GM19438 (cell line): ENCODE measurements at regions not wholly inside any gene's neighbourhood (a gene's known extent, or its start where the extent isn't known, plus 50 kb on each side); places are given as distances from the start of the nearest gene placed in this dataset.

ENCODE experiments used
- ATAC-seq: cut with Tn5 transposase; IDR thresholded peaks from one replicate; pipeline ENCODE4 v1.9.1; 2021; ENCODE audit warnings: low read depth; ENCODE audit not compliant: unreplicated experiment

DNA sequence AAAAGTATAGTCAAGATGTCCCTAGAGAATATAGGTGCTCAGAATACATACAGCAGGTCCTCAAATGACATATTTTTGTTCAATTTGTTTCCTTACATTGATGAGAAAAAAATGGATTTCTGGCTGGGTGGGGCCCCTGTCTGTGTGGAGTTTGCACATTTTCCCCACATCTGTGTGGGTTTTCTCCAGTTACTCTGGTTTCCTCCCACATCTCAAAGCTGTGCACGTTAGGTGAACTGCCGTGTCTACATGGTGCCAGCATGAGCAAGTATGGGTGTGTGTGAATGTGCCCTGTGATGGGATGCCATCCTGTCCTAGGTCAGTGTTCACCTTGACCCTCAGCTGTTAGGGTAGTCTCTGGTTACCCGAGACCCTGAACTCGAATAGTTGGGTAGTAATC is 289.1 kb downstream of the GRIN2B start:
- no peak for ATAC-seq

DNA sequence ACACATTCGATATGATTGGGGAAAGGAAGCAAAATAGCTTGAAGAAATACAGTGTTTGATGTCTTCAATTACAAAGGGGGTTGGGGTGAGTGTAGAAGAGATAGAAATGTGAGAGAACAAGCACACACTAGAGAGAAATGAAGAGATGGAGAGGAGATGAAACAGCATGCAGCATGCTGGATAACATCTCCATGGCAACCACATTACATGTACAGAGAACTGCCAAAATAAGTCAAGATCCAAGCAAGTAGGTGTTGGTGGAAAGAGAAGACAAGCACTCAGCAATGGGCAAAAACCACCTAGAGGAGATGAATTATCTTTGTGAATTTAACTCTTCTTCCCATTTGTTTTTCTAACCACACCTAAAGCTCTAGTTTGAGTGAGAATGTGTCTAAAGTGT is 289.8 kb downstream of the GRIN2B start:
- no peak for ATAC-seq

DNA sequence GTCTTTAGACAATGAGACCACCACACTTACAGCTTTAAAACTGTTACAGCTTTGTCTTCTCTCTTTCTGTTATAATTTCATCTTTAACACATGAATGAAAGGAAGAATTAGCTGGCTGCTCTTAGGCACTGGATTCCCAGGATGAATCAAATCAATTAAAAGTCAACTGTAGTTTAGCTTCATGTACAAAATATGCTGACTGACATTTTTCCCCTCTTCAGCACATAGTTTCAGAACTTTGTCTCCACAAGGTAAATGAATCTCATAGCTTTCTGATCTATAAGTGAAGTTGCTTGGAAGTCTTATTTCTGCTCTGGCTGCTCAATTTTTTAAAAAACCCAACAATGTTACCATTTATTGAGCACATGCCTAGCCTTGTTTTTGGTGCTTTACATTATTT is 293.8 kb downstream of the GRIN2B start:
- no peak for ATAC-seq

DNA sequence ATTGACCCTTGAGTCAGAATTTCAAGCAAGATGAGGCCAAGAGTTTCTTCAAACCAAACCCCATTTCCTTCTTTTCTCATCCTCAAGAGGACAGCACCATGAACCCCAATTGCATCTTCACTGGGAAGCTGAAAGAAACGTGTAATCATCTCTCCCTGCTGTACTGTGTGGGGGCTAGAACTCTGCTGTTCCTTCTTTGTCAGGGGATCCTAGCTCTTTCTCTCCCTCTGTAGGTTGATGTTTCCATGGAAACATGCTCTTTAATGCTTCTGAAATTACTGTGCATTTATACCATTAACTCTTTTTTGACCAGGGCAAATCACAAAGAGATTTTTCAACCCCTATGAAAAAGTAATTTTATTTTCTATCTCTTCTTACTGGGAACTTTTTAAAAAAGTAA is 295.1 kb downstream of the GRIN2B start:
- no peak for ATAC-seq

- no peak for ATAC-seq
Observed at GRCh38 chr12:13680916-13681315, 300.5 kb downstream of the GRIN2B start.

DNA sequence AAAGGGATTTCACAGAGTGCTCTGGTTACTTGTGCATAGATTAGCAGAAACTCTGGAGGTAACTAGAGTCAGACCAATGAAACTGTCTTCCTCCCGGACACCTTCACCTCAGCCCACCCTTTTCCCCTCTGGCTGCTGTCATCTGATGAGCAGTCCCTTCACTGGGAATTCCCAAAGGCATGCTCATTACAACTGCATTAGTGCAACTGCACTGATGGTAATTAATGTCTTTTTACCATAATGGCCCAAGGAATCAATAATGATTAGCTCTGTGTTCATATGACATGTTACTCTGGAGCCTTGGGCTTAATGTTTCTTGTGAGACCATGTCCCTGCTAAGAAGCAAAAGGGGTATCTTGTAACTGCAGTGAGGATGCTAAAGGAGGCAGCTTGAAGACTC is 304.5 kb downstream of the GRIN2B start:
- no peak for ATAC-seq

GRCh38 chr12:13670285-13670866 is 311.0 kb downstream of the GRIN2B start:
- no peak for ATAC-seq

DNA sequence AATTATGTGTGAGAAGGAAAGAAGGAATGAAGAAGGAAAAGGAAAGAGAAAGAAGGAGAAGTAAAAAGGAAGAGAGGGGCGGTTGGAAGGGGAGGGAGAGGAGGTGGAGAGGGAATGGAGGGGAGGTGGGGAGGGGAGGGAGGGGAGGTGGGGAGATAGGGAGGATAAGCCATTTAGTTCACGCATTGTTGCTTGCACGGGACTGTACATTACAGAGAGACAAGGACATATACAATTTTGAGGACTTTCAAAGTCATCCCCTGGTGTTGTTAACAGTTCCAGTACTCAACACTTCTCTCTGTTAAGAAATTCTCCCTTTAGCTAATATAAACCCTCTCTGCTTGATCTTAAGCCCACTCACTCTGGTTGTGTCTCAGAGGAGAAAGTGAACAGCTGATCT is 312.5 kb downstream of the GRIN2B start:
- no peak for ATAC-seq

DNA sequence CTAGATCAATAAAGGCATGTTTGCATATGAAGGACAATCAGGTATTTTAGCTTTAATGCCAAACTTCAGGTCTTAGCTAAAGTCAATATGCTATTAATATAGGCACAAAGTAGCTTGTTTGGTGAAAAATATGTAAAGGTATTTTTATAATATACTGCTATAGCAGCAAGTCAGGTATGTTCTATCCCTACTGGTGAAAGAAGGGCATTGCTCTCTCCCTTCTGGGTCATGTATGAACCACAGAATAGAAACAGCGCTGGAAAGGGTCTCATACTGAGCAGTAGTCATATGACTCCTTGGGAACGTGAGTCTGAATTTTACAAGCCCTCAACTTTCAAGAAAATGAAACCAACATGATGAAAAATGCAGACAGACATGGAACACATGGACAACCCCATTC is 314.6 kb downstream of the GRIN2B start:
- no peak for ATAC-seq

DNA sequence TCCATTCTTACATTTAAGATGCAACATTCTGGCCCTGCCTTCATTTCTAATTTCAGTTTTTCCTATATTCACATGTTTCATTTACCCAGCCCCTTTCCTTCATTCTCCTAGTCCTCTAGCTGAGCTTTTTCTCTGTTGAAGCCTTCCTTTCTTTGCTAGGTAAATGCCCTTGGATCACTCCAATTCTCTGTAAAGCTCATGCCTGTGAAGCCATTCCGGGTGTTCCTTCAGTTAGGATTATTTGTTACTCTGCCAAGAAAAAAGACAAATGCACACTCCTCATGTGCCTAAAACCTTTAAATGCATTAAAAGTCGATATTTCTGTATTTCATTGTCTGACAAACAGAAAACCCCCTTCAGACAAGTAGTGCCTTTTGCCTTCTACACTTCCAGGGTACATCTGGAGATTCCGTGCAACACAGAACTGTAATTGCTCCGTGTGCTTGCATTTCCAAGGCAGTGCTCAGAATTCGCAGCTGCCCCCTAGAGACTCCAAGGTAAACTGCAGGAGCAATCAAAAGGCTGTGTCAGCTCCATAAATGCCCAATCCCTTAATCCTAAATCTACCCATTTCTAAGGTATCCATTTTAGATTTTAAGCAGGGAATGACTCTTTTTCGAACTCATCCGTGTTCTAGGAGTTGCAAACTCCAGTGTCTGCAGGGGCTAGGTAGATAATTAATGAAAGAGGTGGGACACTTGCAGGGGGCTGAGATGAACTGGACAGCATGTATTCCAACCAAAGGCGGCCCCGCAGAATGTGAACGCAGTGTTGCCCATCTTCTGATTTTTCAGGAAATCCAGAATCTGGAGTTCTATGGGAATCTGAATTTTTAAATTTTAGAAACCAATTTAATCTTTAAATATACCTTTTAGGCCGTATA is 320.2 kb downstream of the GRIN2B start:
- peak; percentile 70 for ATAC-seq

GRCh38 chr12:13654456-13654855 is 326.9 kb downstream of the GRIN2B start:
- peak; percentile 63 for ATAC-seq

- ATAC-seq: no peak
Observed at GRCh38 chr12:13652105-13652504, 329.3 kb downstream of the GRIN2B start.

GRCh38 chr12:13635709-13636108 is 345.7 kb downstream of the GRIN2B start:
- ATAC-seq: no peak

DNA sequence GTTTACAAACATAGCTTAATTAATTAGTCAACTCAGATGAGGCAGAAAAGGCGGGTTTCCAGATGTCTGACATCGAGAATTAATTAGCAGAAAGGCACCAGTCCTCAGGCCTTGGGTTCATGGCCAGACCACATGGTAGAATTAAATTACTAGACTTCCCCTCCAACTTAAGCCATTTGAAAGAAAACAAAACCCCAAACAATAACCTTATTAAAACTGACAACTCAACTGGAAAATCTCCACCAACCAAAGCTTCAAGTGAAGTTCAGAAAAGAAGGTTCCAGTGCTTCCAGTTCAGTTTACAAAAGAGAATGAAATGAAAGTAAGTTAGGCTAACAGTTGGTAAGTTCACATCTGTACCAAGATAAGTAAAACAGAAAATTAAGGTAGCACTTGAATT is 349.5 kb downstream of the GRIN2B start:
- ATAC-seq: peak; percentile 52

- ATAC-seq: no peak
Observed at GRCh38 chr12:13630354-13630753, 351.0 kb downstream of the GRIN2B start.

GRCh38 chr12:13628067-13628466 is 353.3 kb downstream of the GRIN2B start:
- no peak for ATAC-seq

GRCh38 chr12:13627536-13627935 is 353.9 kb downstream of the GRIN2B start:
- ATAC-seq: no peak

- no peak for ATAC-seq
Observed at GRCh38 chr12:13613297-13613696, 368.1 kb downstream of the GRIN2B start.

DNA sequence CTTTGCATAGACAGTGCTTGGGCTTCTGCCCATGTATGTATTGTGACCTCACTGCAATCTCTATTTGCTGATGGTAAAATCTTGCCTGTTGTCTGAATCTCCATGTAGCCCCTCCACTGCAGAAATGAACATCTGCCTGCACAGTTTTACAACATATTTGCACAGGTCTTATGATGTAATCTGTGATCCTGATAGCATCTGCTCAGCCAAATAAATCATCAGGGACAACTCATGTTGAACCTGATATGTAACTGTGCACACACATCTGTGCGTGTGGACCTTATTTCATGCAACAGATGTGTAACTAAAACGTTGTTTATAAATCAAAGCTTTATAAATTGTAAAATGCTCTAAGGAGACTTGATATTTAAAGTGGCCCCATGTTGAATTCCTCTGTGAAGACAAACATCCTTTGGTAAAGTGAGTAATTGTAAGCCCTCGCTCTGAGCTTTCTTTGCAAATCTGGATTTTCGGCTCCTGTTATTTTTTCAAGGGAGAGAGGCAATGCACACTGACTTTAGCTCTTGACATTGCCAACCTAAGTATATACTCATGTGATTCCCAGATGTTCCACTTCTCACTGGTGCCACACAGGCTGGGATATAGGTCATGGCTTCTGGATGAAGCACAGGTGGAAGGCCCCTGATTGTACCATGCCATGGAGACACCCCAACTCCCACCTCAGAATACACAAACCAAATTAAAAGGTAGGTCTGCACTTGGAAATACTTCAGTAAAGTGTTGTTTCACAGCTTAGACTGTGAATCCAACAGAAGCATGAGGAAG is 371.3 kb downstream of the GRIN2B start:
- ATAC-seq: no peak

- ATAC-seq: no peak
Observed at GRCh38 chr12:13606290-13606689, 375.1 kb downstream of the GRIN2B start.

GRCh38 chr12:13603953-13604352 is 377.4 kb downstream of the GRIN2B start:
- no peak for ATAC-seq
